ENCODE measurements at regions not wholly inside any gene's neighbourhood (a gene's known extent, or its start where the extent isn't known, plus 50 kb on each side); places are given as distances from the start of the nearest gene placed in this dataset.
"Not testable (repeated sequence)": the region's sequence is repeated elsewhere in the genome, so short reads cannot be mapped to it uniquely, and the experiment has no call there.

DNA sequence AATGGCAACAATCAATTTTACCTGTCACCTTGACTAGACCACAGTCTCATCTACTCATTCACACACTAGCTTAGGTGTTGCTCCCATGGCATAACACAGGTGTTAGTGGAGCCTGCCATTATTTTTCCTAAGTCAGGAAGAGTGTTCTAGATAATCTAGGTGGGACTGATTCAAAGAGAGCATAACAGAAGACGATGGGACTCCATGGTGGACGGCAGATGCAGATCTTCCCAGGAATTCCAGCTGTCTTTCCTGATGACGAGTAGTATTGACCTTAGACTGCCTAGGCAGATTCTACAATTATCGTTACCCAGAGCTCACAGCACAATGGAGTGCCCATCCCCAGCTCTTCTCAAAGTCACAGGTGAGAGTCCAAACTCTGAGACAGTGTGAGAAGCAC lies 589.0 kb downstream of the TMEM121 start:
- DNase-seq (ENCODE audit: insufficient read length, low spot score) (no peak), FAIRE-seq (peak; percentile 57)

DNA sequence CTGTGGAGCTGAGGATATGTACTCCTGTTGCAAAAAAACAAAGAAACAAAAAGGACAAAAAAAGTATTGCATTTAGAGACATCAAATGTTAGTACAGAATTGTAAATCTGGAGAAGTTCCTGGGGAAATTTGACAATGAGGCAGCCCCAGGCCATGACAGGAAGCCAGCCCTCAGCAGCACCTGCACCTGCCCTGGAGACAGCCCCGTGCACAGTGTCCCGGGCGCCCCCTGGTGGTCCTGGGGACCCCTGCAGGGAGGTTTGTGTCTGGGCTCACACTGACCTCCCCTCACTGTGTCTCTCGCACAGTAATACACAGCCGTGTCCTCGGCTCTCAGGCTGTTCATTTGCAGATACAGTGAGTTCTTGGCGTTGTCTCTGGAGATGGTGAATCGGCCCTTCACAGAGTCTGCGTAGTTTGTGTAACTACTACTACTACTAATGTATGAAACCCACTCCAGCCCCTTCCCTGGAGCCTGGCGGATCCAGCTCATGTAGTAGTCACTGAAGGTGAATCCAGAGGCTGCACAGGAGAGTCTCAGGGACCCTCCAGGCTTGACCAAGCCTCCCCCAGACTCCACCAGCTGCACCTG lies 590.1 kb downstream of the TMEM121 start:
- not testable (repeated sequence) for DNase-seq (ENCODE audit: insufficient read length, low spot score); FAIRE-seq

DNA sequence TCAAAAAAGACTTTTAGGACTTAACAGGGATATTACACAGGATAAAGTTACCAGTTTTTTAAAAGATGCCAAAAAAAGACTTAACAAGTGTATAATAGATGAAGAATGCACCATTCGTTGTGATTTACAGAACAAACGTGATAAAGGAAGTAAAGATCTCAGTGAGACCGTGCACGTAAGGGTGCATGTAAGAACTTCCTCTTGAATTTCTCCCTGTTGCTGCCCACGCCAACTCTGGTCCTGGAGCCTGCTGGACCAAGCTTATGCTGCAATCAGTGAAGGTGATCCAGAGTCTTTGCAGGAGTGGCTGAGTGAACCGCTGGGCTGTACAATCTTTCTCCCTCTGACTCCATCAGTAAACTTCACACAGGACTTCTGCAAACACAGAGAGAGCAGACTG lies 593.7 kb downstream of the TMEM121 start:
- DNase-seq (ENCODE audit: insufficient read length, low spot score) (no peak), FAIRE-seq (no peak)

GRCh38 chr14:106129274-106129673 lies 602.9 kb downstream of the TMEM121 start:
- DNase-seq (ENCODE audit: insufficient read length, low spot score) = no peak
- no peak for FAIRE-seq

- not testable (repeated sequence) for DNase-seq (ENCODE audit: insufficient read length, low spot score); FAIRE-seq
Measured at GRCh38 chr14:106129904-106130661, 603.7 kb downstream of the TMEM121 start.

DNA sequence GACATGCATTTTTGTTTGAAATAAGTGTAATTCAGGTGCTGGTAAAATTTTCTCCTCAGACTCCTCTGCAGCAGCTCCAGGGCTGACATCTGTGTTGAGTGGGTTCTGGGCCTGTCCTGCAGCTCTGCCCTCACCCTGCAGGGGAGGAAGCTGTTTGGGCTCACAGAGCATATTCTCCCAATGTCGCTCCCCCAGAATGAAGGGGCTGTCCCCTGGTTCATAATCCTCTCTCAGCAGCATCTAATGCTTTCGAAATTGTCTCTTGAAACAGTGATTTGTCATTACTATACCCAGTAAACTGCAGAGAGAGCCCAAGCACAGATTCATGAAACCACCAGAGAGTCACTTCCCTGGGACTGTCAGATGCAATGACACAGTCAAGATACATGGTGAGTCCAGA lies 606.7 kb downstream of the TMEM121 start:
- DNase-seq (ENCODE audit: insufficient read length, low spot score); FAIRE-seq: not testable (repeated sequence)

DNA sequence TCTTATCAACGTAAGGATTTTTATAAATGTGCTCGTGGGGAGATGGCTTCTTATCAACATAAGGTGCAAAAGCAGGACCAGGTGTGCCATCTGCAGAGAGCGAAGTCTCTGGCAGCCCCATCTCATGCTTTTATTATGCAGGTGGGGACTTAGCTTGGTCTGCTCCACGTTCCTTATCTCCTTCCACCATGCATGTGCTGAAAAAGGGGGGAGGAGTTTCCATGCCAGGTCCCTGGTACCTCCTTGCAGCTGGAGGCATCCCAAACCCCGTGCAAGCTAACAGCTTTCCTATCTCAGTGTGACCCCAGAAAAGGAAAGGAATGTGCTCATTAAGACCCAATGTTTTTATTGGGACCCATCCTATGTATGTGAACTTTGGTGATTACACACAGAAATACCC lies 608.5 kb downstream of the TMEM121 start:
- FAIRE-seq = no peak
- DNase-seq (ENCODE audit: insufficient read length, low spot score) = no peak

DNA sequence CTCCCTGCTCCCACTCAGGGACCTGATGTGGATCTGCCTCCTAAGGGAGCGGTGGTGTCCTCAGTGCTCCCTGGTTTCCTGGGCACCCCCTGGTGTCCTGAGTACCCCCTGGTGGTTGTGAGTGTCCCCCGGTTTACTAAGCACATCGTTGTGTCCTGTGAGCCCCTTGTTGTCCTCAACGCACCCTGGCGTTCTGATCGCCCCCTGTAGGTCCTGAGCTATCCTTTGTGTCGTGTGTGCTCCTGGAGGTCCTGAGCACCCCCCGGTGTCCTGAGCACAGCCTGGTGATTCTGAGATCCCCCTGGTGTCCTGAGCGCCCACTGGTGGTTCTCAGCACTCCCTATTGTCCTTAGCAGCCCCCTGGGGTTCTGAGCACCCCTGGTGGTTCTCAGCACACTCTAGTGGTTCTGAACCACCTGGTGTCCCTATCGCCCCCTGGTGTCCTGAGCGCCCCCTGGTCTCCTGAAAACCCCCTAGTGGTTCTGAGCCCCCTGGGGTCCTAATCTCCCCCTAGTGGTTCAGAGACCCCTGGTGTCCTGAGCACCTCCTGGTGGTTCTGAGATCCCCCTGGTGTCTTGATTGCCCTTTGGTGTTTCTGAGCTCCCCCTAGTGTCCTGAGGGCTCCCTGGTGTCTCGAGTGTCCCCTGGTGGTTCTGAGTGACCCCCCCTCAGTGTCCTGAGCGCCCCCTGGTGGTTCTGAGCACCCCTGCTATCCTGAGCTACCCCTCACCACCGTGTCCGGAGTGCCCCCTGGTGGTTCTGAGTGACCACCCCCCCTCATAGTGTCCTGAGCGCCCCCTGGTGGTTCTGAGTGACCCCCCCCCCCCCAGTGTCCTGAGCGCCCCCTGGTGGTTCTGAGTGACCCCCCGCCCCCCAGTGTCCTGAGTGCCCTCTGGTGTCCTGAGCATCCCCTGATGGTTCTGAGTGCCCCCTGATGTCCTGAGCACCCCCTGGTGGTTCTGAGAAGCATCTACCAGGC lies 615.1 kb downstream of the TMEM121 start:
- FAIRE-seq (no peak), DNase-seq (ENCODE audit: insufficient read length, low spot score) (no peak)

GRCh38 chr14:106145731-106146130 lies 619.3 kb downstream of the TMEM121 start:
- DNase-seq (ENCODE audit: insufficient read length, low spot score); FAIRE-seq: not testable (repeated sequence)

DNA sequence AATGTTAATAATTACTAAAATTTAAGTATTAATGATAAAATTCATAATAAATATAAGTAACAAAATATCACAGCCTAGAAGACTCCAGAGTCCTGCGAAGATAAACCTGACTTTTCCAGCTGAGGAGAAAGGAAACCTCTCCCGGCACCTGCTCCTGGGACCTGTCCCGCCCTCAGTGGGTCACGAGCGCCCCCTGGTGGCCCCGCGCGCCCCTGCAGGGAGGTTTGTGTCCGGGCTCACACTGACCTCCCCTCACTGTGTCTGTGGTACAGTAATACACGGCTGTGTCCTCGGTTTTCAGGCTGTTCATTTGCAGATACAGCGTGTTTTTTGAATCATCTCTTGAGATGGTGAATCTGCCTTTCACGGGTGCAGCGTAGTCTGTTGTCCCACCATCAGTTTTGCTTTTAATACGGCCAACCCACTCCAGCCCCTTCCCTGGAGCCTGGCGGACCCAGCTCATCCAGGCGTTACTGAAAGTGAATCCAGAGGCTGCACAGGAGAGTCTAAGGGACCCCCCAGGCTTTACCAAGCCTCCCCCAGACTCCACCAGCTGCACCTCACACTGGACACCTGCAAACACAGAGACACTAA lies 627.1 kb downstream of the TMEM121 start:
- not testable (repeated sequence) for DNase-seq (ENCODE audit: insufficient read length, low spot score); FAIRE-seq

DNA sequence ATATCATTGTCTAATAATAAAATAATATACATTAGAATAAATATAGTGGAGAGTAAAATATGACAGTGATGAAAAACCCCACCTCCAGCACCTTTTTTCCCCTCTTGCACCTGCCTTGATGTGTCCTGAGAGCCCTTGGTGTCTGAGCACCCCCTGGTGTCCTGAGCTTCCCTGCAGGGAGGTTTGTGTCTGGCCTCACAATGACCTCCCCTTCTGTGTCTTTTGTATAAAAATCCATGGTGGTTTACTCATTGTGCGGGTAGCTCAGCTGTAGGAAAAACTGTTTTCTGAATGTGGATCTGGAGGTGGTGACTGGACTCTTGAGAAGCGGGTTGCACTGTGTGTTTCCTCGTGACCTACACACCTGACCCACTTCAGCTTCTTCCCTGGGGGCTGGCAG lies 636.9 kb downstream of the TMEM121 start:
- DNase-seq (ENCODE audit: insufficient read length, low spot score) (no peak), FAIRE-seq (no peak)

DNA sequence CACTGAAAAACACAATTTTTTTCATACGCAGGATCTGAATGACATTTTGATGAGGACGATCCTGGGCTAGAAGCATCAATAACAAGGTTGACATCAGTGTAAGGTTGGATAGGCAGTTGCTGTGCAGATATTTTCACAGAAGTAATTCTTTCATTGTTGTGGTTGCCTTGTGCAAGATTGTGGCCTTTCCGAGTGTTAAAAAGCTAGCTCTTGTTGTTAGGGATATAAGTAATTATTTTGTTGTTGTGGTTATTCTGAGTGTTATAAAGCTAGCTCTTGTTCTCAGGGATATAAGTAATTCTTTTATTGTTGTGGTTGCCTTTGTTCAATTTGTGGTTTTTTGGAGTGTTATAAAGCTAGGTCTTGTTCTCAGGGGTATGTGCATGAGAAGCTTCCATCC lies 637.4 kb downstream of the TMEM121 start:
- DNase-seq (ENCODE audit: insufficient read length, low spot score); FAIRE-seq: not testable (repeated sequence)

DNA sequence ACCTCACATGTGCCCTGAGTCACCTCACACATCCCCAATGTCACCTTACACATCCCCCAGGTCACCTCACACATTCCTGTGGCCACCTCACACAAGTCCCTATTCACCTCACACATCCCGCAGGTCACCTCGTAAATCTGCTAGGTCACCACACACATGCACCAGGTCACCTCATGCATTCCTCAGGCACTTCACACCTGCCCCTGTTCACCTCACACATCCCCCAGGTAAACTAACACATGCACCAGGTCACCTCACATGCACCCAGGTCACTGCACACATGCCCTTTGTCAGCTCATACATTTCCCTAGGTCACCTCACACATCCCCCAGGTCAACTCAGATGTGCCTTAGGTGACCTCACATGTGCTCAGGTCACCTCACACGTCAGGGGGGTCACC lies 639.8 kb downstream of the TMEM121 start:
- FAIRE-seq = no peak
- DNase-seq (ENCODE audit: insufficient read length, low spot score) = no peak

DNA sequence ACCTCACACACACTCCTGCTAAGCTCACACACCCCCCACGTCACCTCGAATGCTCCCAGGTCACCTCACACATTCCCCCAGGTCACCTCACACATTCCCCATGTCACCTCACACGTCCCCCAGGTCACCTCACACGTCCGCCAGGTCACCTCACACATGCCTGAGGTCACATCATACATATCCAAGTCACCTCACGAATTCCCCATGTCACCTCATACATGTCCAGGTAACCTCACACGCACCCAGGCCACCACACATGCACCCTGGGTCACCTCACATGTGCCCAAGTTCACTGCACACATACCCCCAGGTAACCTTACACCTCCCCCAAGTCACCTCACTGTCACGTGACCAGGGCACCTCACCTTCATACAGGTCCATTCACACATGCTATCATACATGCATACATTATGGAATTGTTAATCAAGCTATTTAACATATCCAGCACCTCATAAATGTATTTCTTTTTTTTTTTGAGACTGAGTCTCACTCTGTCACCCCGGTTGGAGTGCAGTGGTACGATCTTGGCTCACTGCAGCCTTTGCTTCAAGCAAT lies 640.3 kb downstream of the TMEM121 start:
- FAIRE-seq = no peak
- DNase-seq (ENCODE audit: insufficient read length, low spot score) = no peak

DNA sequence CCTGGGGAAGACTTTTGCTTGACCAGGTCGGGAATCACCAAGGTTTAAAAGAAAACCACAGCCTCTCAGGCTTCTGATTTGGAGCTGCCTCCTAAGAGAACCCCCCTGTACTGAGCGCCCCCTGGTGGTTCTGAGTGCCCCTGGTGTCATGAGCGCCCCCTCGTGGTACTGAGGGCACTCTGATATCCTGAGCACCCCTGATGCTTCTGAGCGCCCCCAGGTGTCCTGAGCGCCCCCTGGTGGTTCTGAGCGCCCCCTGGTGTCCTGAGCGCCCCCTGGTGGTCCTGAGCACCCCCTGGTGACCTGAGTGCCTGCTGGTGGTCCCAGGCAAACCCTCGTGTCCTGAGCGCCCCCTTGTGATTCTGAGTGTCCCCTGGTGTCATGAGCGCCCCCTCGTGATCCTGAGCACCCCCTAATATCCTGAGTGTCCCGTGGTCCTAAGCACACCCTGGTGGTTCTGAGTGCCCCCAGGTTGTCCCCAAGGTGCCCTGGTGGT lies 643.8 kb downstream of the TMEM121 start:
- not testable (repeated sequence) for FAIRE-seq; DNase-seq (ENCODE audit: insufficient read length, low spot score)

DNA sequence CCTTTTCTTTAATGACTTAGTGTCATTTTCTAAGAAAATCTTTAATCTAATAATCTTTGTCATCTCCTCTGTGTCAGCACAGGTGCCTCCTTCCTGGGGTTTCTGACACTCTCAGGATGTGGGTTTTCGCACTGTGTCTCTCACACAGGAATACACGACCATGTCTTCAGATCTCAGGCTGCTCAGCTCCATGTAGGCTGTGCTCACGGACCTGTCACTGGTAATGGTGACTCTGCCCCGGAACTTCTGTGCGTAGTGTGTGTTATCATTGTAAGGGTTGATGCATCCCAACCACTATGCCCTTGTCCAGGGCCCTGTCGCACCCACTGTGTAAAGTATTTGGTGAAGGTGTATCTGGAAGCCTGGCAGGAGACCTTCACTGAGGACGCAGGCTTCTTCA lies 647.8 kb downstream of the TMEM121 start:
- no peak for FAIRE-seq
- no peak for DNase-seq (ENCODE audit: insufficient read length, low spot score)

DNA sequence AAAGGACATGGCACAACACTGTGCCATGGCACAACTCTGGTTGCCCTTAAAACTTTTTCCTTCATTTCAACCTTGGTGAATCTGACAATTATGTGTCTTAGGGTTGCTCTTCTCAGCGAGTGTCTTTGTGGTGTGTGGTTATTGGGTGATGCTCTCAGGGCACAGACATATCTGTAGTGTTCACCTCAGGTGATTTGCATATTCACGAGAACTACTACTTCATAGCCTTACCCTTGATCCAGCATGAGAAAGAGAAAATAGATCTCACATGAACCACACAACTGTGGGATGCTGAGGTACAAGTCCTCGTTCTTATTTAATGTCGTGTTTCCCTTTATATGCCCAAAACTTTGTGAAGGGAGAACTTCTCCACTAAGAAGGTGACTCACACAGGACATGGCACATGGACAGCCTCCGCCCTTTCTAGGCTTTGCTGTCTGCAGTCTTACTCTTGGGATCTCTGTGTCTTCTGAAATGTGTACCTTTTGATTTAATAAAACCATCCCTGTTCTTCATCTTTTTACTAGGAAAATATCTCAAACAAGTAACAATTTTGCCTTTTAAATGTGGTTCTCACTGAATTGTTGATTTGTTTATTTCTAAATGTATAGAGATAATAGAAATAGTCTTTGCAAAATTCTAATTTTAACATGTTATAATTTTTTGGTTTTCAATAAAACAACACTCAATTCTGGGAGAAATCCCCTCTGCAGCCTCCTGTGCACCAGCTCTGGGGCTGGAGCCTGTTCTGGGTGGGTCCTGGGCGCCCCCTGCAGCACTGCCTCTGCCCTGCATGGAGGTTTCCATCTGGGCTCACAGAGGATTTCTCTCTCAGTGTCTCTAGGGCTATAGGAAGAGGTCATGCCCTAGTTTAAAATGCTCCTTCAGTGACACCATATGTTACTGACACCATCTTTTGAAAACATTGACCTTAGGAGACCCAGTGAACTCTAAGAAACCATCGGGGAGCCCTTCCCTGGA lies 651.2 kb downstream of the TMEM121 start:
- FAIRE-seq; DNase-seq (ENCODE audit: insufficient read length, low spot score): not testable (repeated sequence)

- DNase-seq (ENCODE audit: insufficient read length, low spot score) (no peak), FAIRE-seq (no peak)
Measured at GRCh38 chr14:106179761-106180160, 653.4 kb downstream of the TMEM121 start.

DNA sequence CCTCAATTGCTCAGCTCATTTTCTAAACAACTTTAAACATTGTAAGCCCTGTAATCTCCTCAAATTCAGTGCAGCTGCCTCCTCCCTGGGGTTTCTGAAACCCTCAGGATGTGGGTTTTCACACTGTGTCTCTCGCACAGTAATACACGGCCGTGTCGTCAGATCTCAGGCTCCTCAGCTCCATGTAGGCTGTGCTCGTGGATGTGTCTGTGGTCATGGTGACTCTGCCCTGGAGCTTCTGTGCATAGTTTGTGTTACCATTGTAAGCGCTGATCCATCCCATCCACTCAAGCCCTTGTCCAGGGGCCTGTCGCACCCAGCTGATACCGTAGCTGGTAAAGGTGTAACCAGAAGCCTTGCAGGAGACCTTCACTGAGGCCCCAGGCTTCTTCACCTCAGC lies 658.4 kb downstream of the TMEM121 start:
- not testable (repeated sequence) for FAIRE-seq; DNase-seq (ENCODE audit: insufficient read length, low spot score)
